Stimulated activated CD4-positive, alpha-beta T cell treated with anti-CD3 and anti-CD28 coated beads, Interleukin-4, amount 100 ng/mL, for 4 hours (primary cell): ENCODE measurements at regions not wholly inside any gene's neighbourhood (a gene's known extent, or its start where the extent isn't known, plus 50 kb on each side); places are given as distances from the start of the nearest gene placed in this dataset.
"Not testable (repeated sequence)": the region's sequence is repeated elsewhere in the genome, so short reads cannot be mapped to it uniquely, and the experiment has no call there.

Source experiments
- DNase-seq, 2 experiments: peaks; one replicate each; pipeline ENCODE4 v3.0.0-alpha.2; 2020

DNA sequence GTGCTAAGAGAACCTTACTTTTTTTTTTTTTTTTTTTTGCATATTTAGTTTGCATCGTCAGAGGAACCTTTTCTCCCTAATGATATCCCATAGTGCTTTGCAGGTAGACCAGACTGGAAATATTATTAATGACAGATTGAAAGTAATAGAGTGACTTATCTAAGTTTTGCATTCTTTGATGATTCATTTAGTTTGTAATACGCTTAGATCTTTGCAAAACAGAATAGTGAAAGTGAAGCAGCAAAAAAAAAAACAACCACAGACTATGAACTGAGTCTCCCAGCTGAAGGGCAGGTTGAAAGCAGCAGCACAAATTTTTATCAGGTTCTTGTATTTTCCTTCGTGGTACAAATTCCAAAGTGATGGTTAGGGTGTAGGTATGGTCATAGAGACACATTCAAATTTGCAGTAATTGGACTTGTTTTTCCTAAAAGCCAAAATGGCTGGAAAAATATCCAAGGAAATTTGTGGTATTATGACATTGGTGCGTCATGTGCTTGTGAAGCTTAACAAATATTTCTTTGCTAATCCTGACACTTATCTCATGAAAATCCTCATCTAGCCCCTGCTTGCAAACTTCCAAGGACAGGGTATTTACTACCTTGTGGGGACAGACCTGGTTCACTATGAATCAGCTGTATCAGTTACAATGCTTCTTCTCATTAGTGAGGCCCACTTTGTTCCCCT lies 81.8 kb upstream of the CREB5 start:
- DNase-seq, result no peak

DNA sequence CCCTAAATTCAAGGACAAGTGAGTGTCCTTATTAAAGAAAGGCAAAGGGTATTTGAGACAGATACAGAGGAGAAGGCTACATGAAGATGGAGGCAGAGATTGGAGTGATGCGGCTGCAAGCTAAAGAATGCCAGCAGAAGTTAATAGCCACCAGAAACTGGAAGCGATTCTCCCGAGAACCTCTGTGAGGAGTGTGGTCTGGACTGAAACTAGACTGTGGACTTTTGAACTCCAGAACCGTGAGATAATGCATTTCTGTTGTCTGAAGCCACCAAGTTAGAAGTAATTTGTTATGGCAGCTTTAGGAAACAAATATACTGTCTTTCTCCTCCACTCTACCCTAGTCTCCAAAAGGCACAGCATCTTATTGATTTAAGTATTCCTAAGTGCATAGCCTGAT lies 80.3 kb upstream of the CREB5 start:
- no peak for DNase-seq

DNA sequence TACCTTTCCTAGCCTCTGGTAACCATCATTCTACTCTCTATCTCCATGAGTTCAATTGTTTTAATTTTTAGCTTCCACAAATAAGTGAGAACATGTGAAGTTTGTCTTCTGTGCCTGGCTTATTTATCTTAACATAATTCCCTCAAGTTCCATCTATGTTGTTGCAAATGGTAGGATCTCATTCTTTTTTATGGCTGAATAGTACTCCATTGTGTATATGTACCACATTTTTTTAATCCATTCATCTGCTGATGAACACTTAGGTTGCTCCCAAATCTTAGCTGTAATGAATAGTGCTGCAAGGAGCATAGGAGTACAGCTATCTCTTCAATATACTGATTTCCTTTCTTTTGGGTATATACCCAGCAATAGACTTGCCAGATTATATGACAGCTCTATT lies 78.8 kb upstream of the CREB5 start:
- not testable (repeated sequence) for DNase-seq

DNA sequence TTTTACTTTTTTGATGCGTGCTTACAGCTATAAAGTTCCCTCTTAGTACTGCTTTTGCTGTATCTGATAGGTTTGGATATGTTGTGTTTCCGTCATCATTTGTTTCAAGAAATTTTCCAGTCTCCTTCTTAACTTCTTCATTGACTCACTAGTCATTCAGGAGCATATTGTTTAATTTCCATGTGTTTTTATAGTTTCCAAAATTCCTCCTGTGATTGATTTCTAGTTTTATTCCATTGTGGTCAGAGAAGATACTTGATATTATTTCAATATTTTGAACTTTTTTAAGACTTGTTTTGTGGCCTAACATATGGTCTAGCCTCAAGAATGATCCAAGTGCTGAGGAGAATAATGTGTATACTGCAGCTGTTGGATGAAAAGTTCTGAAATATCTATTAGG lies 75.5 kb upstream of the CREB5 start:
- DNase-seq, result no peak

DNA sequence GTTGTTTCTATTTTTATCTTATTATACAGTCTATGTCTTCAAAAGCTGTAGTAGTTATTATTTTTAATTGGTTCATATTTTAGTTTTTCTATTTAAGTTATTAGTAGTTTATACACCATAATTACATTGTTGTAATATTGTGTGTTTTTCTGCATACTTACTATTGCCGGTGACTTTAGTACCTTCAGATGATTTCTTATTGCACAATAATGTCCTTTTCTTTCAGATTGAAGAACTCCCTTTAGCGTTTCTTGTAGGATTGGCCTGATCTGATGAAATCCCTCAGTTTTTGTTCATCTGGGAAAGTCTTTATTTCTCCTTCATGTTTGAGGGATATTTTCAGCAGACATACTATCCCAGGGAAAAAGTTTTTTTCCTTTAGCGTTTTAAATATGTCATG lies 74.3 kb upstream of the CREB5 start:
- no peak for DNase-seq

DNA sequence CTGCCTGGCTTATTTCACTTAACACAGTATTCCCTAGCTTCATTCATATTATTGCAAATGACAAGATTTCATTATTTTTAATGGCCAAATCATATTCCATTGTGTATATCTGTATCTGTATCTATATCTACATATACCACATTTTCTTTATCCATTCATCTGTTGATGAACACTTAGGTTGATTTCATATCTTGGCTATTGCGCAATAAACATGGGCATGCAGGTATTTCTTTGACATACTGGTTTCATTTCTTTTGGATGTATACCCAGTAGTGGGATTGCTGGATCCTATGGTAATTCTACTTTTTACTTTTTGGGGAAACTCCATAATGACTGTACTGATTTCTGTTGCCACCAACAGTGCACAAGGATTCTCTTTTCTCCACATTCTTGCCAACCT lies 68.9 kb upstream of the CREB5 start:
- DNase-seq, result no peak

DNA sequence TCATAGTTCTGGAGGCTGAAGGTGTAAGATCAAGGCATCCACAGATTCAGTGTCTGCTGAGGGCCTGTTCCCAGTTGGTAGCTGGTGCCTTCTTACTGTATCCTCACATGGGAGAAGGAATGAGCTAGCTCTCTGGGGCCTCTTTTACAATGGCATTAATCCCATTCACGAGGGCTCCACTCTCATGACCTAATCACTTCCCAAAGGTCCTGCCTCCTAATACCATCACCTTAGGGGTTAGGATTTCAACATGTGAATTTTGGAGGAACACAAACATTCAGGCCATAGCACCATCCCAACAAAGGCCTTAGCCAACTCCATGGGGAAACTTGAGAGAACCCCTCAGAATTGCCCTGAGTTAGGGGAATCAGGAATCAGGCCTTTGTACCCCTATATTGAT lies 66.1 kb upstream of the CREB5 start:
- no peak for DNase-seq

DNA sequence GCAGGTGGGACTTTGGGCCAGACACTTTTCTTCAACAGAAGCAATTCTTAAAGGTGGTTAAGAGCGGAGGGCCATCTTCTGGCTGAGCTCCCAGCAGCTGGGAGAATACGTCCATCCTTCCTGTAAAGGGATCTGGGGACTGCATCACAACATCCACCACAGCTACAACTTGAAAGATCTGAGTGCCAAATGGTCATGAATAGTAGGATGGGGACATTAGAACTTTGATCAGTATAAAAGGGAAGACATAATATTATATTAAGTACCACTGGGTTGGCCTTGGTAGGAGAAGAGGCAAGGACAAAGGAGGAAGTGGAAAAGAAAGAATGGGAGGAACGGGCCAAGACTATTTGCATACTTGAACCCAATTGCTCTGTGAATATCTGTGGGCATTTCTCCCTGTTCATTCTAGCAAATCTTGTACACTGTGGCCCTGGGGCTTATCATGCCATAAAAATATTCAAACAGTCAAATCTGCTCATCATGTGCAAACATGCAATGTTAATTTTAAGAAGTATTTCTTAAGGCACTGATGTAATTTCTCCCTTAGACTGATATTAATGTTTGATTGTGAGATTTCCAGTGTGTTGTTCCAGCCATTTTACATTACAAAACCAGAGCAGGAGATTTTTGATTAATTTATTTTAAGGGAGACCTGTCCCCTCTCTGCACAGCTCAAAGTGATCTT lies 65.5 kb upstream of the CREB5 start:
- DNase-seq, result no peak

DNA sequence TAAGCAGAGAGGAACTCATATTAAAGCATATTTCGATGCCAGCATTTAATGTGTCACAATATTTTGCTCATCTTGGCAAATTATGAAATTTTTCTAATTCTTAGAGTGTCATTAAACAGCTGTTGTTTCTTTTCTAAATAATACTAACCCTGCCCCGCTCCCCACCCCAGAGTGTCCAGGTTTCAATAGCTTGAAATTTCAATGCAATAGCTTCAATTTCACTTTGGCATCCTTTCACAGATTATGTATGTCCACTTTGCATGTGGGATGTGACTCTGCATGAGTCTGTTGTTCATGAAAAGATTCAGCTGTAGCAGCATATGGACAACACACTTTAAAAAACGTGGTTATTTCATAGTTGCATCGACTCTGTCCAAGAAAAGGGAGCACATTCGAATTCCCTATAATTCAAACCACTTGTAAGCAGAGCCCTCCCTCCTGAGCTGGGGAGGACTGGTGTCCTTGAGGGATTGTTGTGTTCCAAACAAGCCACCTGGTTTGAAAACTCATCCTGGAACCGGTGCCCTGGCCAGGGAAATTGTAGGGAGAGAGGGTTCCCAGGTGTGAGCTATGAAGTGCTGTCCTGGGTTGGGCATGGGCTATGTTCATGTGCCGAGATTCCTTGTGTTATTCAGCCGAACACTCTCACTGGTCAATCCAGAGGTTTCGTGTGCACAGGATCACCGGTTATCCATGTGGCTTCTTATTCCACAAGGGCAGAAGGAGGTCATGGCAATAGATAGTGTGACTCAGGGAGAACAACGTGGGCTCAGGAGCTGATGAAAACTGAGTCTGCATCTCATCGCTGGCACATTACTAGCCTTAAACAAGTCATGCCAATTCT lies 64.6 kb upstream of the CREB5 start:
- no peak for DNase-seq

DNA sequence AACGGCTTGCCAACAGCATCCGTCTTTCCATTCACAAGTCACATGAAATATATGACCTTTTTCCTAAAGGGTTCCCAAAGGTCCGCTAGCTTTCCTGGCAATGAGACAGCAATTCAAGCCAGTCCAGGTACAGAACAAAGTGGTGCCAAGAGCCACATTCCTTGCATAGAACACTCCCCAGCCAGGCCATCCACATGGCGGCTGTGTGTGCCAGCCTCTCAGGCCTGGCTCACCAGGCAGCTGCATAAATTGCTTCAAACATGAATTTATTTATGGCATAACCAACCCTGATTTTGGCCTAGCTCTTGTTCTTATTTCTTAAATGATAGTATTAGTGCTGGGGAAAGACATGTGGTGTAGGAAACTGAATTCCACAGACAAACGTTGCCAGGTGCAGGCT lies 63.7 kb upstream of the CREB5 start:
- no peak for DNase-seq

DNA sequence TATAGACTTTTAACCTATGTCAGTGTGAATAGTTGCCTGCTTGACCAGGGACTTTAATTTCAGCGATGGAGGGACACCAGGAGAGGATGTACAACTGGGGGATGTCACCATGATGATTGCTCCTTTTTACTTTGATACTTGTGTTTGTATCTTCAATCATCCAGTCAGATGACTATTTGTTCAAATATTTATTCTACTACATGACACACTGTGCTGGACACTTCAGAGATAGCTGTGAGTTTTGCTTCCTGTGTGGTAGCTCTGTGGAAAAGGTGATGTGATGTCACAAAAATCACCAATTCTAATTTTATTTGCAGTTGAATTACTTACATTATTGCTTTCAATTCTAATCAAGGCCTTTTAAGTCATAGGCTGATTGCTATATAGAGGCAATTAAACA lies 62.7 kb upstream of the CREB5 start:
- no peak for DNase-seq

DNA sequence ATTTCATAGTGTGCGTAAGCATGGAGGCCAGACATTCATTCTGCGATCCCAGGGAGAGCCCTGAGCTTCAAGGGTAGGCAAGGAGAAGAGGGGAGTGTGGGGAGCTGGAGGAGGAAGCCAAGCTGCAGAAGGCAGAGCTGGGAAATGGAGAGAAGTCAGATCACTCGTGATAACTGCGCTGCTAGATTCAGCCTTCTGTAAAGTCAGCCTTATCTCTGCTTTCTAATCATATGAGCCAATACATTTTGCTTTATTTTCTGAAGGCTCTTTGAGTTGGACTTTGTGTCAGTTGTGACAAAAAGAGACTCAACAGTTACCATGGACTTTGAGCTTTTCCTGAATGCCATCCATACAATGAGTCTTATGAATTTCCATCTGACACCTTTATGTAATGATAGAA lies 61.7 kb upstream of the CREB5 start:
- DNase-seq, result no peak

DNA sequence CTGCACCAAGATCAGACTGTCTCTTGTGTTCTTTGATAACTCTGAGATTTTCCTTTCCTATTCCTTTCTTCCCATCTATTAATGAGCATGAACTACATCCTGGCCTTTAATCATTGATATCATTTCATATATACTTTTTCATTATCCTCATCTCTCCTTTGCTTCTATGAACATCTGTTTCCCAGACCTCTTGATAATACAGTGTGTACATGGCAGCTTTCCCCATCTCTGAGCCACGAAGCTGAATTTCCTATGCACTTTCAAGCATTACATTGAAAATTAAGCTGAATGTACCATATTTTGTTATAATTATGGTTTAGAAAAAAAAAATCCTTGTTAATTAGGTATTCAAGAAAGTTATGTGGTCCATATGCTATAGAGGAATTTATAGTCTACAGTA lies 60.9 kb upstream of the CREB5 start:
- DNase-seq, result no peak

DNA sequence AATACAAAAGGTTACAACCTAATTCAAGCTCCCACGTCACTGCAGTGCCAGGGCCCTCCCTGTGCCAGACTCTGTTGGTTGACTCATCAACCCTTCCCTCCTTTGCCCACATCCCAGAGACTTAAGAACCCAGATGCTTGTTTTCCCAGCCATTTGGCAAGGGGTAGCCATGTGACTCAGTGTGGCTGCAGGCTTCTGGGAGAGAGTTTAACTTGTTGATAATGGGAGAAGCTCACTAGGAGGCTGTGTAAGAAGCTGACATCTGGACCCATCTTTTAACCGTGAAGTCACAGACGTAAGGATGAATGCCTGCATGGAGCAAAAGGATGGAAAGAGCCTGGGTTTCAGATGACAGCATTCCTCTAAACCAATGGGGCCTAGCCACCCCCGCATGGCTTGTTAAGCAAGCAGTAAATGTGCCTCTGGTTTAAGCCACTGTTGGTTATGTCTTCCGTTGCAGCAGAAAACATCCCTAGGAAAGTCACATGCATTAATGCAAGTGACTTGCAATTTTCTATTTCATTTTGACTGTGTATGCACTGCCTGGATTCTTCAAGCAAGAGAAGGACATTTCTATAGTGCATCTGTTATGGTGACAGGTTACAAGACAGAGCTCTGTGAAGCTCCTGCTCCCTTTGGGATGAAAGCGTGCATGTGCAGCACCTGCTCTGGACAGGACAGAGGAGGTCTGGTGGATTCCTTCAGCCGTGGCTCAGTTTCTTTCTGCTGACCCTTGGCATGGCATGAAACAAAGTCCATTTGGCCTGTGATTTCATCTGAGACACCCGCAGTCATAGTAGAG lies 57.5 kb upstream of the CREB5 start:
- no peak for DNase-seq

DNA sequence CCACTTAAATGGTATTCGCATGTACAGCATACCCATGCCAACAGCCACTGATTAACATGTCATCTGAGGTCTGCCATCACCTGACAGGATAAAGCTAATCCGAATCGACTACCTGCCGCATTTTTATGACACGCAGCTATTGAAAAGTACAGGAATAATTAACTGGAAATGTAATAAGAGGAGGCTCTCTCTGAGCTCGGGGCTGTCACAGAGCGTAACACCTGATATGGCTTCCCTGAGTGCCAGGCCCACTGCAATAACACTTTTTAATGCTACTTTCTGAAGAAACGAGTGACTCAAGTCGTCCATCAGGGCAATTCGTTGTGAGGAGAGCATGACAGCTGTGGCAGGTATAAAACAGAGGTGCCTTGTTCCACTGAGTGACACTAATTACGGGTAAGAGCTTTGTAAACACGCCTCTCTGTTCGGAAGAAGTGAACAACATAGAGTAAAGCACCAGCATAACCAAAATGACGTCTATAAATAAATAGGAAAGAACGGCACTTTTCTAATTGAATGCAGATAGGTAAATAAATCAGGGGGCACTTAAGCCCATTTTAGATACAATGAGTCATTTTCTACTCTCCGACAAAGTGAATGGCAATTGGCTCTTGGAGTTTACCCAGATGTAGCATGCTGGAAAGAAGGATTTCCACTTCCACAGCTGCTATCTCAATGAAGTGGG lies 56.5 kb upstream of the CREB5 start:
- DNase-seq, result no peak

DNA sequence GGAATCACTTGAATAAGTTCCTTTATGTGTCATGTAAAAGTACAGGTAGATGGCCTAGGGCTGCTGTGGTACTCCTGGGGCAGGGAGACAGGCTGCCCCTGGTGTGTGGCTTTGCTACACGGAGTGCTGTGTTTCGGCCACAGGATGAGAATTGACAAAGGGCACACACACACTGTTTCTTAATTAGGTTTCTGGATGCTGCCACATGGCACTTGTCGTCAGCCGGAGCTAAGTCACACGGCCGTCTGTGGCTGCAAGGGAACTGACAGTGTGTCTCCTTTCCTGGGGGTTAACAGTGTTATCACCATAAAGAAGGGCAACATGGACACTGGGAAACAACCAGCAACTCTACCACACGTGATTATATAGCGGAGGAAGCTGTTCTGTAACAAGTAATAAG lies 55.7 kb upstream of the CREB5 start:
- no peak for DNase-seq

DNA sequence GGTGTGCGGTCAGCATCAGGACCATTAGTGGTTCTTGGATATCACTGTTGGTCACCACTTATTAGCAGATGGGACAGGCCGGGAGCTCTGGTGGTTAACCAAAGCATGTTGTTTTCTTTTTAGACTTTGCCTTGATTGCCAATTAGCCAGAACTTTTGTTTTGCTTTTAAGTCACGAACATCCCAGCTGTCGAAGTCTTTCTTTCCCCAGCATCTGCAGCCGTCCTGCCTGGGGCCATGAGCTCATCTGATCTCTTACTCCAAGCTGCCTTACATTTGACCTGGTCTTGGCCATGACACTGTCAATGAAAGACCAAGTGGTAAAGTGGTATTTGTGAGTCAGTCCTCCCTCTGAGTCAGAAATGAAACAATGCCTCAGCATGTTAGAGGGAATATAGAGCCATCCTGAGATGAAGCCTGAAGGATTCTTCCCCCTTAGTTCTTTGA lies 53.9 kb upstream of the CREB5 start:
- no peak for DNase-seq

DNA sequence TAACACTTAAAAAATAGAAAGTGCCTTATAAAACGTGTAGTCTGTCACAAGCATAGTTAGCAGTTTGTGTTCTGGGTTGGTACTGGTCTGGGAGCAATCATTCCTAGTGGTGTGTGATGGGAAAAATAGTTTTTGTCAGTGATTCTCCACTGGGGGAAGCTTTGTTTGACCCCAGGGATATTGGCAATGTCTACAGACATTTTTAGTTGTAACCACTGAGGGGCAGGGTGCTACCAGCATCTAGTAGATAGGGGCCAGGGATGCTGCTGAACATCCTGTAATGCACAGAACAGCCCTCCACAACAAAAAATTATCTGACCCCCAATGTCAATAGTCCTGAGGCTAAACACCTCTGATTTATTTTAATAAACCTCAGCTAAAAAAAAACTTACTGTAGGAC lies 51.6 kb upstream of the CREB5 start:
- DNase-seq, result no peak

DNA sequence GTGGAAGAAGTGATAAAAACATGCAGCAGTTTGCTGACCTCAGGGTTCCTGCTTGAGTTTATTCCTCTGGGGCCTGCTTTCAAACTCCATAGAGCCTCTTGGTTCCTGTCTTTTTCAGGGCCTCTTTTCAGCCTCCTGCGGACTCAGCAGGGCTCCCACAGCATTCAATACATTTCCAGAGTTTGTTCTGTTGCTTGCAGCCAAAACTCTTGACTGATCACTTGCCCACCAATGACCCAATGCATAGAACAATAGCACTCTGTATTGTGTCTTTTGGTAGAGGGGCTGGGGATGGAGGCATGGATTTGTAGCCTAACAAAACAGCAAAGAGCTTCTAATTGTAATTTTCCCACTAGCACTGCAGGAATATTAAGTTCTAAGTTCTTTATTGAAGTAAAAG lies 50.8 kb upstream of the CREB5 start:
- no peak for DNase-seq

DNA sequence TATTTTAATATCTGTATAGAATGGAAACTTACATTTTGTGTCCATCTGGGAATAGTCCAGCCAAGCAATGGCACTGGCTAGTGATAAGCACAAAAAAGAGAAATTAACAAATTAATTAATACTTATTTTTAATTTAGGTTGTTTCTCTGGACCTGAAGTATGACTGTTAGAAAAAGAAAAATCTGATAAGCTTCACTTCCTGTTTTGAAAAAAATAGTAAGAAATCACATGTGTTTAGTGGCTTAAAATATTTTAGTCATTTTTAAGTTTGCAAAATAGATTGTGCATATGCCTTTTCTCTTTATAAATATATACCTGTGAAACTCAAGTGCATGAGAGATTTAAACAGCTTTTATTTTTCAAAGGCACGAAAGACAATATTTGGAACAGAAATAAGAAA lies 50.1 kb upstream of the CREB5 start:
- no peak for DNase-seq
